GM19328 (cell line): ENCODE measurements at regions not wholly inside any gene's neighbourhood (a gene's known extent, or its start where the extent isn't known, plus 50 kb on each side); places are given as distances from the start of the nearest gene placed in this dataset.
"Not testable (repeated sequence)": the region's sequence is repeated elsewhere in the genome, so short reads cannot be mapped to it uniquely, and the experiment has no call there.

Experiments used
- ATAC-seq: cut with Tn5 transposase; IDR thresholded peaks from one replicate; pipeline ENCODE4 v1.9.1; 2021; ENCODE audit warnings: mild to moderate bottlenecking, moderate library complexity; ENCODE audit not compliant: unreplicated experiment

DNA sequence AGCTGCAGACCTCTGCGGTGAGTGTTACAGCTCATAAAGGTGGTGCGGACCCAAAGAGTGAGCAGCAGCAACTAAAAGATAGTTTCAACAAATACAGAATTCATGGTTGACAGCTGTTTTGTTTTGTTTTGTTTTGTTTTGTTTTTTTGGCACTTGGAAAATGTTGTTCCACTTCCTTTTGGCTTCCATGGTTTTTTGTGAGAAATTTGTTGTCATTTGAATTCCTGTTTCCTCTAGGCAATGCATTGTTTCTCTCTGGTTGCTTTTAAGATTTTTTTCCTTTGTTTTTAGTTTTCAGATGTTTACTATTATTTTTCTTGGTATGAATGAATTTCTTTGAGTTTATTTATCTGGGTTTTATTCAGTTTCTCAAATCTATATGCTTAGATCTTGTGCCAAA is 229.4 kb downstream of the MID1IP1 start:
- no peak for ATAC-seq

DNA sequence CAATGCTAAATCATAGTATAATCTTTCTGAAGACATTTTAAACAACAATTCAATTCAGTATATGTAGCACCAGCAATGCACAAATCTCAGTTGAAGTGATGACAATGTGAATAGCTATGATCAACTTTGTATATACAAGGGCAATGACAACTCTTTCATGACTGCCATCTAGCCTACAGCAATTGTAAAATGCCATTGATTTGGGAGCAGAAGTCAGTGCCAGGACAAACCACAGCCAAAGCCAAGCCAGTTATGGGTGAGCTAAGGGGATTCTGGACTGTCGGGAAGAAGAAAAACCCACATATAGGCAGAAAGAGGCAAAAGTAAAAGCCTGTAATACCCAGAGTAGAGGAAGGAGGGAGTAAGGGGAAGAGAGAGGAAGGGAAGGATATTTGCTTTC is 238.6 kb downstream of the MID1IP1 start:
- no peak for ATAC-seq

DNA sequence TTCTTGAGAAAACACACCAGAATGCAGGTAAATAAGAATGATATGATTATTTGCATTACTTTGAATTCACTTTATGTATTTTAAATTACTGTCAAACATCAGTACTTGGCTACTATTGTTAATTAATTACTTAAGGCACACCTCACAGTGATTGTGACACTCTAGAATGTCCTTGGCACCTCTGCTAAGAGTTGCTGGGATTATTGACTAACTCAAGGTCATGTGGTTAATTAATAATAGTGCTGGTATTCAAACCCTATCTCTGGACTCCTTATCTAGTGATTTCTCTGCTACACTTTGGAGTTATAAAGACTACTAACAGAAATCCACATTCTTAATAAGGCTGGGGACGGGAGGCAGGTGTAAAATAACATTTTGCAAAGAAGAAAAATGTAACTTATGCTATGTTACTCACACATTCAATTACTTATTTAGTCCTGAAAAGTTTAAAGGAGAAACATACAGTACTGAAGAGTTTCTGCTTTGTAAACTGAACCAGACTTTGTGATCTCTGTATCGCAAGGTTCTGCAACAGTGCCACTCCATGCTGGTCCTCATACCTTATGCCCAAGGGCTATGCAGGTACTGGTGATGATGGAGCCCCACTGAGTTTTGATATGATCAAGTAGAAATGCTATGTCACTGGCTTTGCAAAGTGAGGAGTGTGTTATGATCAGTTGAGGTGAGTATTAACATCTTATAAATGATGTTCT is 242.7 kb downstream of the MID1IP1 start:
- no peak for ATAC-seq

DNA sequence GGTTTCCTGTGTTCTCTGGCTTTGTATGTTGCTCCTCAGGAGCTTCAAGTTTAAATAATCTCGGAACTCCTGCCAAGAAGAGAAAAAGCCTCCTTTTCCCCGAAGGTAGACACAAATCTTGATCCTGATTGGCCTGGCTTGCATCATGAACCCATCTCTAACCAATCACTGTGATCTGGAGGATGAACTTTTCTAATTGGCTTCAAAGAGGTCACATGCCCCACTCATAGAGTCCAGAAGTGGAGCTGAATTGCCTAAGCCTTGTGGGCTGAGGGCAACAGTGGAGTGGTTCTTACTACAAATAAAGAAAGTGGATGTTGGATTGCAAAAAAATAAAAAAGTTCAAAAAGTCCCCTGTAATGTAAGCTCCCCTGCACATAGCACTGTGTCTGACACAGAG is 245.9 kb downstream of the MID1IP1 start:
- no peak for ATAC-seq

DNA sequence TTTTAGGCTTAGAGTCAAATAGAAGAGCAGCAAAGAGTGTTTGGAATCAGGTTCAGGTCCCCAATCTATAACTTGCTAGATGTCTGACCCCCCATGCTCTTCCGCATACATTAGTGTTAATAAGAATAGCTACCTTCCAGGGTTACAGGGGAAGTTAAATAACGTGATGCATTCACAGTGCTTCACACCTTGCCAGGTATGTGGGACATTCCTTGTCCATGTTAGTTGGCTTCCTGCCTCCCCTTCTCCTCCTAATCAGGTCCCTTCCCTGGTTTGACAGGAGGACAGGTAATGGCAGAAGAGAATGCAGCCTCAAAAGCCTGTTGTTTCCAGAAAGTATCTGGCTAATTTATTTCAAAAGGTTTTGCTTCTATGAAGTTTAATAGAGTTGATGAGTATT is 248.7 kb downstream of the MID1IP1 start:
- ATAC-seq = no peak

DNA sequence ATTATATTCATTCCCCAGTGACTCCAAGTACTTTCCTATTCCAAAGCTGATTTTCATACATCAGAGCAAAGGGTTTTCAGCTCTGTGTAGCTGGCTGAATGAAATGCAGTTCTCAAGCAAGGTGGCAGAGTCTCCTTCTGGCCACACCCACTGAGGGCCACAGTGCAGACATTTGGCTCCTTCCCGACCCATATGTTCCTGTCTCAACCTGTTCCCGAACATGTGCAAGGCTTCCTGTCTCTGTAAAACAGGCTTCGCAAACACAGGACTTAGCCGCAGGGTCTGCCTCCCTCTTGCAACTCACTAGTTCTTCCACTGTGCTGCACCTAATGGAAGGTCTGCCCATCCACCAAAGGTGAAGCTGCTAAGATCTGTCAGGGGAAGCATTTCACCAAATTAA is 249.2 kb downstream of the MID1IP1 start:
- no peak for ATAC-seq

DNA sequence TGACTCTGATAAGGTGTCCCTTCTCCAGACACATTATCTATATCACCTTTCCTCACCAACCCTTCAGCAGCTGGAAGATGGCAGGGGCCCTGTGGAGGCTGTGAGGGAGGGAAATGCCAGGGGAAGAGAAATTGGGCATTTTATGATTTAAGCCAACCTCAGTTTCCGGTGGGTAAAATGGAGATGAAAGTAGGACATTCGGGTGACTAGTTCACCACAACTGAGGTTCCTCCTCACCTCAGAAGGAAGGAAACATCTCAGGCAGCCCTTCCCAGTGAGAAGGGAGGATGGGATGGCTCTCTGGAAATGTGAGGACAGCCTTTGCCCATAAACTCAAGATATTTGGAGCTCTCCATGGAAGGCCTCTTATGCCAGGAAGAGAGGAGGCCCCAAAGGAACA is 251.5 kb downstream of the MID1IP1 start:
- no peak for ATAC-seq

DNA sequence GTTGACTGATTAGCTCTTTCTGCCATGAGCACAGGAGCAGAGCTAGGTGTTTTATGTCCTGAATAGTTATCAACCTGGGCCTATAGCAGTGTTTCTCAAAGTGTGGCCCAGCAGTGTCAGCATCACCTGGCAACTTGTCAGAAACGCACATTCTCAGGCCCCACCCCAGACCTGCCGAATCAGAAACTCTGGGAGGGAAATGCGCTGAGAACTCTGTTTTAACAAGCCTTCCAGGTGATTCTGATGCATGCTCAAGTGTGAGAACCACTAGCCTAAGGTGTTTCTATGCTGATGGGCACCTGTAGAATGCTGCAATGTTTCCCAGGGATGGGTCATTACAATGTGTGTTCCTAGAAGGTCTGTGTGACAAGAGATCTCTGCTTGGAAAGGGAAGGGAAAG is 257.5 kb downstream of the MID1IP1 start:
- ATAC-seq = no peak

DNA sequence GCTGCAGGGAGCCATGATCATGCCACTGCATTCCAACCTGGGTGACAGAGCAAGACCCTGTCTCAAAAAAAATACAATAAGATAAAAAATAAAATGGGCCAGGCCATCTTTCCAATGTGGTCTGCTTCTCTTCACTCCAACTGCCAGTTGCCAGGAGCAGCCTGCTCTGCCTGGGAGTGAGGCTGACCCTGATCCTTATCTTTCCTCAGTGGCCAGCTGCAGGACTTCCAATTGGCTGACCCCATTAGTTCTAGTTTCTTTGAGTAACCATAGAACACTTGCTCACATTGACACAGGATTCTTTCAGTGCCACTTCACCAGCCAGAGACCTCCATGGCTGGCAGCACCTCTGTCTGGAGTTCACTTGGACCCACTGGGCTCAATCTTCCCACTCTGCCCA is 258.6 kb downstream of the MID1IP1 start:
- no peak for ATAC-seq

DNA sequence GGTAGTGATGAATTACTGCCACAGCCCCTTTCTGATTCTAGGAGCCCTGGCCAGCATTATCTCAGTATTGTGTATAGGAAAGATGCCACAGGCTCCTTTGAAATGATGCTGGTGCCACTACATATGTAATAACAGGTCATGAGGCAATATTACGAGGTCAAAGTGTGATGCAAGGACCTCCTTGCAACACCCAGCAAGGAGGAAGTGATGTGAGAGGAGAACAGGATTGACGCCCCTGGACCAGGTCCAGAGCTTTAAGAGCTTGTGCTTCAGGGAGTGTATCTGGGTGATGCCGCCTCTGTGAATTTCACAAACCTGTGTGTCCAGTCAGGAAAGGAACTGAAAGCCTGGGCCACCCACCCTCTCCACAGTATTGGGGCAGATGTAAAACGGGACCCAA is 261.8 kb downstream of the MID1IP1 start:
- no peak for ATAC-seq

DNA sequence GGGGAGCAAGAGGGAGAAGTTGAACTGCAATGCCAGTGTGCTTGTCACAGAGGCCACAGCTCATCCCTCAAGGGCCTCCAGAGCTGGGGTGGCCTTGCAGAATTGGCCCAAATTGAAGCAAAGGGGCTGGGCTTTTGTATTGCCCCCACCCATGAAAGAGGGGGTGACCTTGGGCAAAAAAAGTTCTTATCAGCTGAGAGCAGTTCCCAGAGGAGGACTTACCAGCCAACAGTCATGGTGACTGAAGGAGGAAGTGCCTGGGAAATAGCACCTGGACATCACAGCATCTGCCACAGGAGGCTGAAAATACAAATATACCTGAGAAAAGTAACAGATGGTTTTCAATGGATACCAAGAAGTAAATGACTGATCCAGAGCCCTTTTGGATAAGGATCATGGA is 262.4 kb downstream of the MID1IP1 start:
- no peak for ATAC-seq

DNA sequence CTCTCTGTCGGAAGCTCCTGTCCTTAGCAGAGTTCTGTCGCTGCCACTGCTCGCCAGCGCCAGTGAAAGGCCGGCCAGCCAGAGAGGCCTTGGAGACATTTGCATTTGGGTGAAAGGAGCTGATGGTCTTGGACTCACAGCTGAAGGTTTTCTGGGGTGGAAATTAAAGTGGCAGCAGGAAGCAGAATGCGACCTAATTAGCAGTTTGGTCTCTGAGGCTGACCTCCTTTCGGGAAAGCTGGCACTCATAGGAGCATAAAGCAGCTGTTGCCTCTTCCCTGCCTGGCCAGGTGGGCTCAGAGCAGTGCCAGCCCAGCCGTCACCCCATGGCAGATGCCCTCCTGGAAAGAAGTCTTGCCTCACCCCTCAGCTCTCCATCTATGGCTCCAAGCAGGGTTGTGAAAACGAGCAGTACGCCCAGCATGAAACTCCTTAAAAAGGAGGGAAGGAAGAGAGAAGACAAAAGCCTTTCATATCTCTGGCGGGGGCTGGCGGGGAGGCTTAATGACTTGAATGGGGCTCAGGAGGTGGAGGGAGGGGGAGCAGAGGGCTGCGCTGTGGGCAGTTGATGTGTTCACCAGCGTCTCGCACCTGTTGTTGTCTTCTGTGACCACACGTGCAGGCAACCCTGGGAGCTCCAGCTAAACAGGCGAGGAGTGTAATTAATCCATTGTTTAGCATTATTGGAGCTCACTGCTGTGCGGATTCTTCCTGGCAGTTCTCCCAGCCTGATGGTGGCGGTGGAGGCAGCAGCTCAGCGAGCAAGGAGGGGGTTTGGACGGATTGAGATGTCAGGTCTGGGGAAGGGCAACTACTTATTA is 264.0 kb downstream of the MID1IP1 start:
- no peak for ATAC-seq

DNA sequence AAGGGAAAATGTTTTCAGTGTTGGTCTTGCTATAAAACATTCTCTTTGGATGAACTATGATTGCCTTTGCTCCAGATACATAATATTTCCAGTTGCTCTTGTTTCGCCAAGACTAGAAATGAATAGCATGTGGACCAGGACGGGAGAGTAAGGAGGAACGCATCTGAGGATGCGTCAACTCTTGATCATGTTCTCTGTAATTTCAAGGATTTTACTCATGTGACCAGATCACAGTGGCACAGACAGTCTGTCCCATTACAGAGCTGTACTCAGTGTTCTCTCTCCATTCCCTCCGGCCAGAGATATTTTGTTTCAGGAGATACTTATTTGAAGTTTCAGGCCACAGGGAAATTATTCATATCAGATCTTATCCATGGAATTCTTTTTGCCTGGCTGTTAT is 266.6 kb downstream of the MID1IP1 start:
- ATAC-seq = no peak

DNA sequence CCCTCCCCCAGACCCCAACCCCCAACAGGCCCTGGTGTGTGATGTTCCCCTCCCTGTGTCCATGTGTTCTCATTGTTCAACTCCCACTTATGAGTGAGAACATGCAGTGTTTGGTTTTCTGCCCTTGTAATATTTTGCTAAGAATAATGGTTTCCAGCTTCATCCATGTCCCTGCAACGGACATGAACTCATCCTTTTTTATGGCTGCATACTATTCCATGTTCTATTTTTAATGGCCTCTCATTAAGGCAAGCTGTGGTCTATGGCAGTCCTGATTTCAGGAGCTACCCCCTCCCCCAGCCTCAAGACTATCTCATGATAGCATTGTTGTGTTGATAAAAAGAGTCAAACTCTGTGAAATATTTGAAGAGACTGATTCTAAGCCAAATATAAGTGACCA is 267.4 kb downstream of the MID1IP1 start:
- not testable (repeated sequence) for ATAC-seq

DNA sequence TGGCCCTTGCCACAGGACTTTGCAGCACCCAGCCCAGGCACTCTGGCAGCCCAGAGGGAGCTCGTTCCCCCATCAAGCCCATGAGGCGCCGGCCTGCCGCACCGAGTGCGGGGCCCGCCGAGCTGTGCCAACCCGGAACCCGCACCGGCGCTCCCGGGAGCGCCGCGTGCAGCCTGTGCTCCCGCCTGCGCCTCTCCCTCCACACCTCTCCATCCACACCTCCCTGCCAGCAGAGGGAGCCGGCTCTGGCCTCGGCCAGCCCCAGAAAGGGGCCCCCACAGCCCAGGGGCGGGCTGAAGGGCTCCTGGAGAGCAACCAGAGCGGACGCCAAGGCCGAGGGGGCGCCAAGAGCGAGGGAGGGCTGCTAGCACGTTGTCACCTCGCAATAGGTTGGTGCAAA is 268.8 kb downstream of the MID1IP1 start:
- no peak for ATAC-seq

DNA sequence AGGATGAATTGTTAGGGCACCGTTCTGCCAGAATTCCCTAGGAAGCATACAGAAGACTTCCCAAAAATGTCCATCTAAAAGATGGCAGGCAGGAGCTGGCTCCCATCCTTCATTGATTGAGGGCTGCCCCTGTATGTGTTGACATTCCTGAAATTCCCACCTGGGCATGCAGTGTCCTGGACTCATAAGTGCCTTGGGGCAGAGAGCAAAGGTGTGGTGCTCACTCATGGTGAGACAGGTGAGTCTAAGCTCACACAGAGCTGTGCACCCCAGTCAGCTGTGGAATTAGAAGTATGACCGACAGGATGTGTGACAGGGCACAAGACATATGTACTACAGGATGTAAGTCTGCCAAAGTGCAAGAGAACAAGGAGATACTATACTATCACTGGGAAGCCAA is 271.9 kb downstream of the MID1IP1 start:
- ATAC-seq = no peak

DNA sequence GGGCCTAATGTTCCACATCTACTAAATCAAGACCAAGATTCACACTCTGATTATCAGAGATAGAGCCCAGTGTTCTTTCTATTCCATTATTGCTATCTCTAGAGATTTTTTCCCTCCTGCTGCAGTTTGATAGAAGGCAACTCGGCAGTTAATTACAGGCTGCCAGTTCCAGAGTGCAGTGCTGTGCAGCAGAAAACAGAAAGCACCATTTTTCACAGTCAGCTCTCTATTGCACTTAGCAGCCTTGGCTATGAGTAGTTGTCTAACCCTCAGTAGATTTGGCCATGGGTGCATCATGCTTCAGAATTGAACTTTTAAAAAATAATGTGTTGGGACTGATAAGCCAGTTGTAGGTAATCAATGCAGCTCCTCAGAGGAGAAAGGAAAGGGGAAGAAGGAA is 295.3 kb downstream of the MID1IP1 start:
- no peak for ATAC-seq

DNA sequence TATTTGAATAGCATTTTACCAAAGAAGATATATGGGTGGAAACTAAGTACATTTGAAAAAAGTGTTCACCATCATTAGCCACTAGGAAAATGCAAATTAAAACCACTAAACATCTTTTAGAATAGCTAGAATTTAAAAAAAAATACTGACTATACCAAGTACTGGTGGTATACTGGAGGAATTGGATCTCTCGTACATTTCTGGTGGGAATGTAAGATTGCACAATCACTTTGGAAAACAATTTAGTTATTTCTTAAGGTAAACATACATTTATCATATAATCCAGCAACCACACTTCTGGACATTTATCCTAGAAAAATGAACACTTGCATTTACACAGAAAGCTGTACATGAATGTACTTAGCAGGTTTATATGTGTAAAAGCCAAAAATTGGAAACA is 303.5 kb downstream of the MID1IP1 start:
- no peak for ATAC-seq

DNA sequence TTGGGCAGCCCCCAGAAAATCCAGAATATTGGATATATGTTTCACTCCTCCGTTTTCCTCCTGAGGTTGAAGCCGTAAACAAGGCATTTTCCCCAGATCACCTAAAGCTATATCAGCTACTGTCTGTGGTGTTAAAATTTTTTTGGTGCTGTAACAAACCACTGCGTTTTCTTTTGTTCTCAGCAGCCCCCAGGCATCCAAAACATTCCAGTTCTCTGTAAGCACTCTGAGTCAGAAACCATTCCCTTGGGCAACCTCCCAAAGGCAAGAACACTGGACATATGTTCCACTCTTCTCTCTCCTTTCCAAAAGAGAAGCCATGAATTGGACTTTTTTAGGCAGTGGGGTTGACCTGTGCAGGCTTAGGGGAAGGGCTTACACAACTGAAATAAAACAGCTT is 310.9 kb downstream of the MID1IP1 start:
- ATAC-seq = no peak

DNA sequence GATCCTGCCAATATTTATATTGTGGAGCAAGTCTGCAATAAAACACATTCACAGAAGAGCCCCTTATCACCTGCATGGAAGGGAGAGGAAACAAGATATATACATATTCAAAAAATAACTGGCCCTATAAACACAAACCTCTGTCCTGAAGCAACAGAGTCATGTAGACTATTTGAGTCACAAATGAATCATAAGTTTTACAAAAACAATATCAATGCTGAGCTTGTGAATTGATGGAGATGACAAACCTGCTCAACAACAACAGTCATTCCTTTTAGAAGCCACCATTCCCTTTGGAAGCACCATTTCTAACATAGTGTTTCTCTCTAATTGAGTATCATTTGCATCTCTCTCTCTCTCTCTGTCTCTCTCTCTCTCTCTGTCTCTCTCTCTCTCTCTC is 313.9 kb downstream of the MID1IP1 start:
- ATAC-seq = no peak

DNA sequence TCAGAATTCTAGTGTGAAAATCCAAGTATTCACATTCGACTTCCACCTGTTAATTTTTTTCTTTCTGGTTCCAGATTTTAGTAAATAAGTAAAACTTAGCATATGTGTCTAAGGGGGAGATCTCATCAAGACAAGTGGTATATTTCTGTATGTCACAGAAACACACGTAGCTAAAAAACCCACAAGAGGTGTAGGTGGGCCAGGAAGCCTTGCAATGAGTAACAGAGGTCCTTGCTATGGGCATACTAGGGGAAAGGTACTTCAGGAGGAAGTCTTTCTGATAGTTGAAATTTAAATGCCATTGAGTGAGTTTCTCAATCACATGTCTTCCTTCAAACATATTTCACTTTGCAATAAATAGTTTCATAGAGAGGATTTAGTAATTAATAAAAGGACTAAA is 315.8 kb downstream of the MID1IP1 start:
- no peak for ATAC-seq

DNA sequence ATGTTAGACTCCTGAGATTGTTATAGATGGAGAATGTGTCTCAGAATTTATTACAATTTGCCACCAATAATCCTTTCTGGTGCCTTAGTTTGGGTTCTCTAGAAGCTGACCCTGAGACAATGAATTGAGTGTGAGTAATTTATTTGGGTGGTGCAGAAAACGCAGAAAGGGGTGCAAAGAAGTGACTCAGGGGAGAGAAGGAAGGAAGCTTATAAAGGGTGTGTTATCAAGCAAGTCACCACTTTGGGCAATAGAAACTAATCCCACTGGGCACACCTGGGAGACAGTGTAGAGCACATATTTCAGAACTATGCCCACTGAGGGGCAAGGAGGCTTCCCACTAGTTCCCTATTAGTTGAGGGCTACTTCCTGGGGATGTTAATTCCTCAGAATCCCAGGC is 320.6 kb downstream of the MID1IP1 start:
- ATAC-seq = no peak

DNA sequence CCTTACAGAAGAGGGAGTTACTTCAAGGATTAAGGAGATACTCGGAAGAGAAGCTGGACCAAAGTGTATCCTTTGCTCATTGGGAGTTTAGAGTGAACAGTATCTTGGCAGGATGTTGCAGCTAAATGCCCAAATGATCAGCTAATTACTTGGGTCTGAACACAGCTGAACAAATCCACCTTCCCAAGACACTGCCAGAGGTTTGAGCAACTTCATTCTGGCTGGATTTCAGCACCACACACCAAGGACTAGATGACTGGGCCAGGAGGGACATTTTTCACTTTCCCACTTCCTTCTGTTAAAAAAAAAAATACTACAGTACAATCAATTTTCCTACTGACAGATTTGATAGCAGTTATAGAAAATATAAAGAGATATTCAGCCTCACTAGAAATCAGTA is 324.6 kb downstream of the MID1IP1 start:
- ATAC-seq = no peak
